HepG2 (cell line): ENCODE measurements at regions not wholly inside any gene's neighbourhood (a gene's known extent, or its start where the extent isn't known, plus 50 kb on each side); places are given as distances from the start of the nearest gene placed in this dataset.

Source experiments
- BCL6 ChIP-seq: IDR thresholded peaks from 2 replicates; pipeline ENCODE4 v1.6.1; 2016; ENCODE audit warnings: missing genetic modification reagents, missing compliant biosample characterization
- BORCS8-MEF2B ChIP-seq: sonication (generic); formaldehyde crosslinking; IDR thresholded peaks from 2 replicates; pipeline ENCODE4 v1.8.0; 2022; ENCODE audit warnings: mild to moderate bottlenecking, missing genetic modification reagents
- CEBPG ChIP-seq: IDR thresholded peaks from 2 replicates; pipeline ENCODE4 v1.6.1; 2016
- ERF ChIP-seq: IDR thresholded peaks from 2 replicates; pipeline ENCODE4 v1.6.1; 2018; ENCODE audit warnings: missing biosample characterization, missing genetic modification reagents
- ETV5 ChIP-seq: IDR thresholded peaks from 2 replicates; pipeline ENCODE4 v1.6.1; 2018; ENCODE audit warnings: missing biosample characterization, missing genetic modification reagents, inconsistent platforms, borderline replicate concordance
- GABPB1 ChIP-seq: IDR thresholded peaks from 2 replicates; pipeline ENCODE4 v1.6.1; 2016; ENCODE audit warnings: mild to moderate bottlenecking, missing genetic modification reagents, moderate library complexity, missing compliant biosample characterization
- GLMP ChIP-seq: sonication (generic); formaldehyde crosslinking; IDR thresholded peaks from 2 replicates; pipeline ENCODE4 v1.9.0; 2021; ENCODE audit warnings: missing genetic modification reagents, mild to moderate bottlenecking, borderline replicate concordance
- HOXA9 ChIP-seq: sonication (generic); formaldehyde crosslinking; IDR thresholded peaks from 2 replicates; pipeline ENCODE4 v1.8.1; 2022; ENCODE audit warnings: missing genetic modification reagents, mild to moderate bottlenecking, moderate library complexity, borderline replicate concordance
- KMT2A ChIP-seq: sonication (generic); formaldehyde crosslinking; IDR thresholded peaks from 2 replicates; pipeline ENCODE4 v1.4.0; 2020; ENCODE audit warnings: missing genetic modification reagents
- MAFK ChIP-seq, 2 experiments: IDR thresholded peaks in 1 of 2; conservative IDR thresholded peaks in 1 of 2; 2 replicates each; pipeline ENCODE4 v1.6.1; 2011; ENCODE audit warnings: improper control_type of control experiment in 2 of 2, low read length in 2 of 2
- MXD4 ChIP-seq: IDR thresholded peaks from 2 replicates; pipeline ENCODE4 v1.6.1; 2016; ENCODE audit warnings: mild to moderate bottlenecking, missing biosample characterization, missing genetic modification reagents
- NFE2L2 ChIP-seq: fragments of 150-350 bp; IDR thresholded peaks from 2 replicates; pipeline ENCODE4 v1.6.1; 2014; ENCODE audit warnings: low read length
- NR2F1 ChIP-seq, 2 experiments: fragments of 450-650 bp in 1 of 2; formaldehyde crosslinking in 1 of 2; IDR thresholded peaks; 2 replicates each; pipeline versions ENCODE4 v1.5.0 to v1.6.1; 2016 to 2020; ENCODE audit warnings: mild to moderate bottlenecking in 1 of 2, missing compliant biosample characterization in 1 of 2, missing genetic modification reagents in 1 of 2, moderate library complexity in 1 of 2
- PRDM15 ChIP-seq: sonication (generic); formaldehyde crosslinking; IDR thresholded peaks from 2 replicates; pipeline ENCODE4 v1.4.0; 2020; ENCODE audit warnings: missing genetic modification reagents
- RELA ChIP-seq: sonication (generic); formaldehyde crosslinking; IDR thresholded peaks from 2 replicates; pipeline ENCODE4 v1.4.0; 2020; ENCODE audit warnings: missing genetic modification reagents
- RFX5 ChIP-seq: IDR thresholded peaks from 2 replicates; pipeline ENCODE4 v1.6.1; 2011; ENCODE audit warnings: low read depth, low read length, improper control_type of control experiment
- SNRNP70 ChIP-seq: fragments of 200-400 bp; formaldehyde crosslinking; IDR thresholded peaks from 2 replicates; pipeline ENCODE4 v1.6.1; 2017; ENCODE audit warnings: mild to moderate bottlenecking, low read depth, low read length, moderate library complexity
- SP140L ChIP-seq: sonication (generic); formaldehyde crosslinking; IDR thresholded peaks from 2 replicates; pipeline ENCODE4 v1.4.0; 2020; ENCODE audit warnings: missing genetic modification reagents, borderline replicate concordance
- TRIM24 ChIP-seq: sonication (generic); formaldehyde crosslinking; IDR thresholded peaks from 2 replicates; pipeline ENCODE4 v1.8.0; 2022; ENCODE audit warnings: mild to moderate bottlenecking, missing genetic modification reagents
- XBP1 ChIP-seq: sonication (generic); formaldehyde crosslinking; IDR thresholded peaks from 2 replicates; pipeline ENCODE4 v1.5.0; 2020; ENCODE audit warnings: missing genetic modification reagents
- ZBTB1 ChIP-seq: sonication (generic); formaldehyde crosslinking; IDR thresholded peaks from 2 replicates; pipeline ENCODE4 v1.4.0; 2020; ENCODE audit warnings: missing genetic modification reagents, borderline replicate concordance
- ZNF615 ChIP-seq: sonication (generic); formaldehyde crosslinking; IDR thresholded peaks from 2 replicates; pipeline ENCODE4 v1.5.0; 2020; ENCODE audit warnings: mild to moderate bottlenecking, missing genetic modification reagents, borderline replicate concordance
- ZNF660 ChIP-seq: sonication (generic); formaldehyde crosslinking; IDR thresholded peaks from 2 replicates; pipeline ENCODE4 v1.5.1; 2020; ENCODE audit warnings: mild to moderate bottlenecking, low read depth, missing genetic modification reagents, borderline replicate concordance
- ZNF672 ChIP-seq: sonication (generic); formaldehyde crosslinking; IDR thresholded peaks from 2 replicates; pipeline ENCODE4 v1.8.1; 2022; ENCODE audit warnings: missing genetic modification reagents
- ZNF749 ChIP-seq: sonication (generic); formaldehyde crosslinking; IDR thresholded peaks from 2 replicates; pipeline ENCODE4 v1.8.0; 2022; ENCODE audit warnings: mild to moderate bottlenecking, missing genetic modification reagents, moderate library complexity, borderline replicate concordance
- ZSCAN22 ChIP-seq: sonication (generic); formaldehyde crosslinking; IDR thresholded peaks from 2 replicates; pipeline ENCODE4 v1.4.0; 2020; ENCODE audit warnings: mild to moderate bottlenecking, missing genetic modification reagents
- TF ChIP-seq, protein P1 (sequence below): sonication (generic); formaldehyde crosslinking; IDR thresholded peaks from 2 replicates; pipeline ENCODE4 v1.5.0; 2020; ENCODE audit warnings: missing genetic modification reagents

DNA sequence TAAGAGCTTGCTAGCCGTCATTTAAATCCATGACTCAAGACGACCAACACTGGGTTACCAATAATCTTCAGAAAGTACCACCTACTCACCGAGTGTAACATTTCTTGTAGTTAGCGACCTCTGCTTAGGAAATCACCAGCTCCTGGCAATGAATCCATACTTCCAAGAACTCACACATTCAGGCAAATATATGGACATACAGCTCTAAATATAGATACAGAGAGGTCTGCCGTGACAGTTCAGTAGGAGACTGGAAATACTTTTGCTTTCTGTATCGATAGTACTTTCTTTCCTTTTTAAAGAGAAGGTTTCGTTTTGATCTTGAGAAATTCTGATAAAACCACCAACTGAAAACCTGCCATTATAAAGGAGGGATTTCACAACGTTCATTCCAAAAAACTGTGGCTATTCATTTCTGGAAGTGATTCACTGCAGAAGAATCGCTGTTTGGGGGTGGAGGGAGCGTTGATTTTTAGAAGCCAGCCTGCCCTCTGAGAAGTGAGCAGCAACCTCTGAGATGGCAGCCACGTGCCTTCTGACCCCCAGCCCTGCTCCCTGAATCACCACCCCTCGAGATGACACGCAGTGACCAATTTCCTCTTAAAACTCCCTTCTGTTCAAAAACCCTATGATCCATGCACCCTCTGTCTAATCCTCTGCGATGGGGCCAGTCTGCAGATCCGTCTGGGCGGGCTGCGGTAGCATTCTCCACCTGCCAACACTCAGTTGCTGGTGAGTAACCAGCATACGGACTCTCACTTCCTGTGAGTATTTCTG, 179.0 kb upstream of the KLF14 start (continued):
- TF ChIP-seq PRDM15 (CRISPR knock-in tag), result no peak
- TF ChIP-seq ERF (CRISPR knock-in tag), result no peak
- no peak for TF ChIP-seq ZNF660 (CRISPR knock-in tag)
- TF ChIP-seq RFX5, result no peak
- TF ChIP-seq NFE2L2, result no peak
- TF ChIP-seq HOXA9 (CRISPR knock-in tag), result no peak
- TF ChIP-seq ZBTB1 (CRISPR knock-in tag), result no peak
- no peak for TF ChIP-seq MXD4 (CRISPR knock-in tag)
- no peak for TF ChIP-seq ZNF749
- peak; percentile 32; the same call in 1 of the 2 replicates for TF ChIP-seq GABPB1
- TF ChIP-seq, protein P1, sequence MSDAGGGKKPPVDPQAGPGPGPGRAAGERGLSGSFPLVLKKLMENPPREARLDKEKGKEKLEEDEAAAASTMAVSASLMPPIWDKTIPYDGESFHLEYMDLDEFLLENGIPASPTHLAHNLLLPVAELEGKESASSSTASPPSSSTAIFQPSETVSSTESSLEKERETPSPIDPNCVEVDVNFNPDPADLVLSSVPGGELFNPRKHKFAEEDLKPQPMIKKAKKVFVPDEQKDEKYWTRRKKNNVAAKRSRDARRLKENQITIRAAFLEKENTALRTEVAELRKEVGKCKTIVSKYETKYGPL (CRISPR knock-in tag), result no peak
- no peak for TF ChIP-seq BCL6 (CRISPR knock-in tag)
- no peak for TF ChIP-seq SNRNP70
- no peak for TF ChIP-seq GLMP
- no peak for TF ChIP-seq RELA
- no peak for TF ChIP-seq TRIM24 (CRISPR knock-in tag)
- TF ChIP-seq KMT2A (CRISPR knock-in tag), result 0 out of 2 replicates have a peak, but pooled peaks have one; percentile 30
- no peak for TF ChIP-seq ZSCAN22 (CRISPR knock-in tag)
- no peak for TF ChIP-seq MAFK (conservative IDR thresholded peaks at IDR 0.05 in 1 of 2, IDR thresholded peaks at IDR 0.05 in 1 of 2; ENCODE audit: low read length in 2 of 2)
- TF ChIP-seq XBP1 (CRISPR knock-in tag), result no peak
- TF ChIP-seq ZNF672, result no peak
- peak; percentile 61; the same call in 1 of the 2 replicates for TF ChIP-seq ETV5
- no peak for TF ChIP-seq BORCS8-MEF2B
- TF ChIP-seq NR2F1 (CRISPR knock-in tag; IDR thresholded peaks at IDR 0.05), result peak in 1 of 2 experiments; percentile 53; a peak in 3 of 4 replicates
- no peak; the same call in none of the 2 replicates for TF ChIP-seq CEBPG (CRISPR knock-in tag)
- no peak for TF ChIP-seq ZNF615 (CRISPR knock-in tag)
- TF ChIP-seq SP140L (CRISPR knock-in tag), result no peak
